ENCODE measurements at regions not wholly inside any gene's neighbourhood (a gene's known extent, or its start where the extent isn't known, plus 50 kb on each side); places are given as distances from the start of the nearest gene placed in this dataset.

DNA sequence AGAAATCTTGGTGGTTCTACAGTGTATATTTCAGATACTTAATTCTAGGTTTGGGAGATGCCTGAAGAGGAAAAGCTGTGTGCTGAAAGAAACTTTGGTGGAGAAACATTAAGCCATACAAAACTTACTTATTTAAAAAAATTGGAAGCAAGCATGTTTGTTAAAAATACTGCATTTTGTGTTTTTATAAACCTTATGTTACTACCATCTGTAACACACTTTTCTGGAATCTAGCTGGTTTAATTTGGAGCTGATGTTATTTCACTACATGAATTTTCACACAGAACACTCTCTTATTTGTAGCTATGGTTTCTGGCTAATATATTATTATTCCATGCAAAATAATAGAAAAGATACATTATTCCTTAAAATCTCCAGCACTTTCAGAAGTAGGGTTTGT is 710.7 kb downstream of the ADGRL2 start:
- DNase-seq = no peak

DNA sequence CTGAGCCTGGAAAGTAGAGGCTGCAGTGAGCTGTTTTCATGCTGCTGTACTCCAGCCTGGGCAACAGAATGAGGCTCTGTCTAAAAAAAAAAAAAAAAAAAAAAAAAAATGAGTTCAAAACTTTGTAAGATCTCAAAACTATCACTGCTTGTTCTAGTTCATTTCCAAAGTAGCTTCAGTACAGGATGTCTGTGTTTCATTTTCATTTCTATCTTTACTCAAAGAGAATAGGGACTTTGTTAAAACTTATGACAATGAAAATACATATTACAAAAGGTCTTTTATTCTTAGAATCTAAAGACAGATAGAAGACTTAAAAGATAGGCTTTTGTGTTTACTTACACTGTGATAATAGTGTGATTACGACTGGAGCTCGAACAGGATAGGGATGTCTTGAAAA is 709.7 kb downstream of the ADGRL2 start:
- DNase-seq = no peak

DNA sequence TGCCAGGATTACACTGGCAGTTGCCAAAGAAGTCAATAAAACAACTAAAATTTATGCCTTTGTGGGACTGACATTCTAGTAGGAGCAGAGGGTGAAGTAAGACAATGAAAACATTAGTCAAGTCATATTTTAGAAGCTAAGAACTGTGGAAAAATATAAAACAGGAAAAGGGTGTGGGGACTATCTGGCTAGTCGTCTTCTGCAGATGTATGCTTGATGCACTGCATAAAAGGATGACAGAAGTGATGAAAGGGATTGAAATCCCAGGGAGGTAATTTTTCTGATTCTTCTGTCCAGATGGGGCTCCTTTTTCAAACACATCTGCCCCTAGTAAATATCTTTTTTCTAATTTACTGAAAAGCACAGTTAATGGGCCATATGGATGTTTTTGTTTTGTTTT is 706.3 kb downstream of the ADGRL2 start:
- no peak for DNase-seq

DNA sequence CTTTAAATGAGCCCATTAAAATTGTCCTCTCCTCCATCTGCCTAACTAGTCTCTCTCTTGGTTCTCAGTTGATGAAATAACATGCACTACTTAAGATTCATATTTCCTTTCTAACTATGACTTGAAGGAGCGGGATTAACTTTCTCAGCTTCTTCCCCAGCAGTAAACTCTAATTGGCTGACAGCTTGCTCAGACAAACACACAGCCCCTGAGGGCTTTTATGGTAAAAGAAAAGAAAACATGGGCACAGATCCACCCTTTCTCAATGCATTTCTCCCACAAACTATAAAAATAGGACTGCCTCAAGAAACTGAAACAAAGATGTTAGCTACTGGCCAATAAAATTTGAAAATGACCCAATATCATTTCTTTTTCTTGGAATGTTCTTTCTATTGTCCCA is 703.1 kb downstream of the ADGRL2 start:
- no peak for DNase-seq

DNA sequence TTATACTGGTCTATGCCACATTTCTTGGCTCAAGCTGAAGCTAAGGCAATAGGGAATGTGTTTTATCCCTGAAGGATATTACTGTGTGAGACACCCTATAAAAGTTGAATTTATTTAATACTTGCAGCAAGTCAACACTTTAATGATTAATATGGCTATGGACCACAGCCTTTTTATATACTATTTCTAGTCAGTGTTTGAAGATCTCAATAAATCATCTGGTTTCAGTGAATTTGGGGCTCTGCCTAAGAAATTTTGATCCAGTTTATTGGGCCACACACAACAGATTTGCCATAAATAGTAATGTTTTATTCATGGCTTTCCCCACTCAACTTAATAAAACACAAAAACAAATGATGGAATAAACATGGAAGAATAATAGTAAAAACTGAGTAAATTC is 698.3 kb downstream of the ADGRL2 start:
- no peak for DNase-seq

DNA sequence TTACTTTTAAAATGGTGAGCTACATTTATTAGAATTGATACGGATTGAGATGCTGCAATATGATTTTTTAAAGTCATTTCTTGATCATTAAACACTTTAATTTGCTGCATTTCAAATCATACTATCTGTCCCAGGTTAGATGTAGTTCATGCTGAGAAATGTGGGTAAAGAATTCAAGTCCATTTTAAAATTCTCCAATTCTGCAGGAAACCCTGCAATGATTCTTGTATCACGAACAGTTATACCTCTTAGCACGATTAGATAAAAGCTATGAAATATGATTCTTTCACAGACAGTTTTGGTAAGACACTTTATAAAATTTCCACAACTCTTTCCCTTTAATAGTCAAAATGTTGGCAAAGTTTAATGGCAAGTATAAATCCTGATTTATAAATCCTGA is 693.4 kb downstream of the ADGRL2 start:
- no peak for DNase-seq

DNA sequence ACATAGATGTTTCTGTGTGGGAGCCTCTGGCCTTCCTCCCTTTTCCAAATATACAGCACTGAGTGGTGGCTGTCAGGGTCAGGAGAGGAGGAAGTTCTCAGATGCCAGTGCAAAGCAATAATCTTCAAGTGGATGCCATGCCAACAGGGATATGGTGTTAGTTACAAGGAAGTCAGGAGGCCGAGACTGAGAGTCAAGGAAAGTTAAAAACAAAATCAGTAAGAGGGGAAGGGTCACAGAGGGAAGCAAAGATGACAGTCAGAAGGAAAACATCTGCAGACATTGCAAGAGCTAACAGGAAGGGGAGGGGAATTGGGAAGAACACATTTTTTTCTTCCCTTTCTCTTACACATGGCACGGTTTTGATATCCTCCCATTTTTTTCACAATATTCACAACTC is 691.4 kb downstream of the ADGRL2 start:
- DNase-seq = no peak

DNA sequence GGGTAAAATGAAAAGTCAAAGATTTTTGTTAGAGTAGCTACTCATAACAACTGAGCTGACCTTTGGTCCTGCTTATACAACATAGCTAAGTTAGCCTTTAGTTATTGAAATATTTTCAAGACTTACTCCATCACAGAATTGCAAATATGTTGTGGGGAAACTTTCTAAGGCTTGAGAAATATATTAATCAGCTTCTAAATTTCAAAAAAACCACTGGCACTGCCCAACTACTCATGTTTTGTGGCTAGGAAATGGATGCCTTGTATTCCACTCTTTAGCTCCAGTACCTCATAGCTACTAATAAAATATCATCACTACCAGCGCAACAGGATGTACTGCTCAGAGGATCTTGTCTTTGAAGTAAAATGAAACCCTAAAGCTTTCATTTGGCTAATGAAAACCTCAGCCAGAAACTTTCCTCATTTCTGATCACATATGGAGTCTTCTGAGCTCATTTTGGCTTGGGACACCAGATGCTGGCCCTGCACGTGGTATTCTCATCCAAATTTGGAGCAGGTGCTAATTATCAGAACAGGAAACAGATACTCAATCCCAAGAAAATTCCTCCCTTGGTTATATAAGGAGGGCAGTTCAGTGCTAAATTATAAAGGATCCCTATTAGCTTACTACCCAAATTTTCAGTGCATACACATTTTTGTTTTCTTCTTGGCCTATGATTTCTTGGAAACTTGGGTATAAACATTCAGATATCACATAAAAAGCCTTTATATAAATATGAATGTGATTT is 690.7 kb downstream of the ADGRL2 start:
- no peak for DNase-seq

DNA sequence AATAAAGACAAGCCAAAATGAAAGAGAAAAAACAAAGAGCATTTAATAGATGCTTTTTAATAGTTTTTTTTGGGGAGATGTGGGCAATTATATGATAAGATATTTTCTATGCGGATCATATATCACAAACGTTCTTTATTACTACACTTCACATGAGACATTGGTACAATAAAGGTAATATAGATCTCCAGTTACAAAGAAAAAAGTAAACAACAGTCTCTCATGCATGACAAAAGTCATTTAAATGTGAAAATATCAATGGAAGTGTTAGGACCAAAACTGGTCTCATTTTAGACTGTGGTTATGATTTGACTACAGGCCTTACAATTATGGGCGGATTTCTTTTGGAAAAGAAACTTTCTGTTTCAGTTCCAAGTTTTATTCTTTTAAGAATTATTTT is 687.0 kb downstream of the ADGRL2 start:
- no peak for DNase-seq

DNA sequence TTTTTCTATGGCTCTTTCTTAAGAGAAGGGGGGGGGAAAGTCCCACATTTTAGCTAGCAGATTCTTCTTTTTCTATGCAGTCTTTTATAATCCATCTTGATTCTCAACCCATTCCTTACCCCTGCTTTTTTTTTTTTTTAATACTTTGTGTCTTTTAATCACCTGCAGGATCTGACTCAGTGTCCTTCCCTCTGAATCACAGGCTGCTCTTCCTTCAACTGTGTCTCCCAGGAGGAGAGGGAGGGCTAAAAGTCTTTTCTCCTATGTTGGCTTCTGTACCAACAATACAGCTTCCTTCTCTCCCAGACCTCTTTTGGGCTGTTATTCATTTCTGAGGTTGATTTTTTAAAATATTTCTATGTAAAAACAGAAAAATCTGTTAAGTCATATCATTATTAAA is 686.2 kb downstream of the ADGRL2 start:
- DNase-seq = no peak

DNA sequence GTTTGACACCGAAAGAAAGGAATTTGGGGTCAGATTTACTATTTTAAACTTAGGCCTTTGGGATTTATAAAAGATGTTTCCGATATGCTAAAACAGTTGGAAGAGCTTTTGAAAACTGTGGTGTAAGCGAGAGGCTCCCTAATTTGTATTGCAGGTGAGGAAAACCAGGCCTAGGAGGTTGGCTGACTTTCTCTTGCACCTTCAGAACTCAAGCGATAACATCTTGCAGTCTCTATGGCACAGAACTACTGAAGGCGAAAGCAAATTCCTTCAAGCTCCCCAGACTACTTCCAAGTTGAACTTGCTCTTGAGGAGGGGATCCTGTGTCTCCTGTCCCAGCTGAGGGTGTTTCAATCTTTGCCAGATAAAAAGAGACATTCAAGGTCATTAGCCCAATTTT is 685.7 kb downstream of the ADGRL2 start:
- no peak for DNase-seq

DNA sequence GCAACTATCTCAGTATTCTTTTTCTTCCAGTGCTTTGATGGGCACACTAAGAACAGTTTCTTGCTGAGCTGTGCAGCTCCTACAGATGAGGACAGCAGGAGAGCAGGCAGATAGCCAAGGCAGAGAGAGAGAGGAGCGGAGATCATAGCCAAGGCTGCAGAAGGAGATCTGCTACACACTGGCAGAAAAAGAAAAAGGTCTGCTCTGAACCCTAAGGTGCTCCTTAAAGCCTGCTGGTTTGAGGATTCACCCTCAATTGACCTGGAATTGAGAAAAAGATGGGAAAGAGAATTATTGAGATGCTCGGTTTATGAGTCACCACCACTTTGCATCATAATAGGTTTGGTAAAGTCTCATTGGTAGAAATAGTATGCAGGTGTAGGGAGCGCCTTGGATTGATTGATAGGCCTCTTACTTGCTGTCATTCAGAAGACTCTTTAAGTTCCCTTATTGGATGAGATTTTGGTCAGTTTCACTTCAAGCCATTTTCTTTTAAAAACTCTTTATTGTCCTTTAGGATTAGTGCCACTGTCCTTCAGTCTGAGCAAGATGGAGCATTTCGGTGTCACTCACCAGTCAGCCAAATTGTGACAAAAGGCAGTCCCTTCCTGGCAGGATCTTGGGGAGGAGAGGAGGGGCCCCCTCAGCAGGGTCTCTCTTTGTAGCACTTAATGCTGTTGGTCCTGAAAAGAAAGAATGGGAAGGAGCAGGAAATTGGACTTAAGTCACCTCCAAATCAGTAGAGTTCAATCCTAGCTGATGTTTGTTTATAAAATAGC is 685.0 kb downstream of the ADGRL2 start:
- DNase-seq = no peak

DNA sequence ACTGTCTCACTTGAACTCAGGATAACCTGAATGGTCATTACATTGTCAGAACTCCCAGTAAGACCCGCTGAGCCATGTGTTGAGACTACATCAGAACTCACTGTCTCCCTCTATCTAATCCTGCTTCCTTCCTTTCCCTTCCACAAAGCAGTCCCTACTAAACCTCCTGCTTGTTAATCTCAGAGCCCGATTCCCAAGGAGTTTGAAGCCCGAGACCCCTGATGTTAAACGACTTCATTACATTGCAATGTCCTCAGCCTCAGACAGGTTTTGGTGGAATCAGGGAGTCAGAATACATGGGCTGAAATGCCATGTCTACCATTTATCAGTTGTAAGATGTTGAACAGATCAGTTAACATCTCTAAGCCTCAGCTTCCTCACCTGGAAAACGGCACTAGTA is 682.4 kb downstream of the ADGRL2 start:
- no peak for DNase-seq

DNA sequence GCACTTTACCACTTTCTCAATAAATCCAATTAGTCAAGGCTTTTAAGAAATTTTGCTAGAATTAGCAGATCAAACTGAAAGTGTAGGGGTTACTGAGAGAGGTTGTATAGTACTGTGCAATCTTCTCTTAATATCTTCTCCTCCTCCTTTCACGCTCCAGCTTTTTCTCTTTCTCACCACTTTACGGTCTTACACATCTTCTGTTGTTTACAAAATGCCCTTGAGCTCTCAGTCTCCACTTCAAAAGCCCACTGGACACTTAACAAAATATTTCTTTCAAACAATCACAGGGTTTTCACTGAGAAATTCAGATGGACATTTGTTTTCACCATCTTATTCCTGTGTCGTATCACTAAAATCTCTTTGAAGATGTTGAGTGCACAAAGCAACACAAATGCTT is 678.2 kb downstream of the ADGRL2 start:
- no peak for DNase-seq

DNA sequence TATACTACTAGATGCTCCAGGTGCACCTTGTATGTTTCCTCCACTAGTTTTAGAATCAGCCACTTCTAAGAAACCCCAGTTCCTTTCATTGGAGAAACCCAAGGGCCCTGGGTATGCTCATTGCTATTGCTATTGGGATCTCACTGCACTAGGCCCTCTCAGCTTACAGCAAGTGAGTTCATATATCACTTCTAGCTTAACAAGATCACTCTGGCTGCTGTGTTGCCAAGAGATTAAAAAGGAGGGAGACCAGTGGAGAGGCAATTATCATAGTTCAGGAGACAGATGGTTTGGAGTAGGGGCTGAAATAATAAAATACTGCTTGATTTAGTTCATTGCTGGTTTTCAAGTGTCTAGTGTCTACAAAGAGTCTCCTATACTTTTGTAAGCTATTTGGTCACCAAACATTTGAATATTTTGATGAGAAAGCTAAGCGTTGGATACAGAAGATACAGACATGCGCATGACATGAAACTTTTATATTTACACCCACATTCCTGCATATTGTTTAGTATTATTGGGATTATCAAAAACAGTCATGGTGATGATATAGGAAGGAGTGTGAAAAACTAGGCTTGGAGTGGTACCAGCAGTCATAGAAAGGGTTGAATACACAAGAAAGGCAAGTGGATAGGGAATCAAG is 671.9 kb downstream of the ADGRL2 start:
- DNase-seq = no peak

DNA sequence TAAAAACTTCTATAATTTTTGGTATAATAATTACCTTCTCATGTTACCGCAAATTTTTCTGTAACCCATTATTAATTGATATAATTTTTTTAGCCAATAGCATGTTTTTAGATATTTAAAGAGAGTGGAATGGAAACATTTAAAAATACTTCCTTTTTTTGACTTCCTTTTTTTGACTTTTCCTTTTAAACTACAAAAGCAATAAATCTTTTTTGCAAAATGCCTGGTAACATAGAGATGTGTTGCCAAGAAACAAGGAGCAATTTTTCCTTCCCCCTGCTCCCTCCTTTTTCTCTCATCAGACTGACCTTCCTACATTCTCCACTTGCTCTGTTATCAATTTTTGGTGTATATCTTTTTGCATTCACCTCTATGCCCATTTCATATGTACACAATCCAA is 666.2 kb downstream of the ADGRL2 start:
- no peak for DNase-seq

DNA sequence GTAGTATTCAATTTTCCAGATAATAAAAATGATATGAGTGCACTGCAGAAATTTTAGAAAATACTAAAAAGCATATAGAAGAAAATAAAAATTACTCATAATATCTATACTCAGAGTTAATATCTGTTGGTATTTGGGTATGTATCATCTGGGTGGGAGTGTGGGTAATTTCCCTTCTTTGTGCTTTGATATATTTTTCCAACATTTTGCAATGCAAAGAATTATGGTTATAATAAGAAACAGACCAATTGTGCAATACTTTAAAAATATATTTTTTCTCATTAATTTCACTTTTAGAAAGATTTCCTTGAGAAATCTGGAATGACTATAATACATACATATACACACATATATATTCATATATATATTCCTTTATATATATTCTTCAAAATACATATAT is 665.7 kb downstream of the ADGRL2 start:
- DNase-seq = no peak

DNA sequence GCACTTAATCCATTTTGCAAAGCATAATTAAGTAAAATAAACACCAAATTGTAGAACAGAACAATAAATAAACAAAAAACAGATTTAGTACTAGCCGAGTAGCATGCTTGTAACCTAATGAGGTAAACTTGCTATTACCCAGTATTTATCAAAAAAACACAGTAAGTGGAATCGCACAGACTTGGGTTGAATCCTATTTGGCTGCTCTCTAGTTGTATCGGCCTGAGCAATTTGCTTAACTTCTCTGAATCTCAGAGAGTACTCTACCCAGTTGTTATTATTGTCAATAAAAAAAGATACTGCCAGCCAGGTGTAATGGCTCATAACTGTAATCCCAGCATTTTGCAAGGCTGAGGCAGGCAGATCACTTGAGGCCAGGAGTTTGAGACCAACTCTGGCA is 664.3 kb downstream of the ADGRL2 start:
- no peak for DNase-seq

DNA sequence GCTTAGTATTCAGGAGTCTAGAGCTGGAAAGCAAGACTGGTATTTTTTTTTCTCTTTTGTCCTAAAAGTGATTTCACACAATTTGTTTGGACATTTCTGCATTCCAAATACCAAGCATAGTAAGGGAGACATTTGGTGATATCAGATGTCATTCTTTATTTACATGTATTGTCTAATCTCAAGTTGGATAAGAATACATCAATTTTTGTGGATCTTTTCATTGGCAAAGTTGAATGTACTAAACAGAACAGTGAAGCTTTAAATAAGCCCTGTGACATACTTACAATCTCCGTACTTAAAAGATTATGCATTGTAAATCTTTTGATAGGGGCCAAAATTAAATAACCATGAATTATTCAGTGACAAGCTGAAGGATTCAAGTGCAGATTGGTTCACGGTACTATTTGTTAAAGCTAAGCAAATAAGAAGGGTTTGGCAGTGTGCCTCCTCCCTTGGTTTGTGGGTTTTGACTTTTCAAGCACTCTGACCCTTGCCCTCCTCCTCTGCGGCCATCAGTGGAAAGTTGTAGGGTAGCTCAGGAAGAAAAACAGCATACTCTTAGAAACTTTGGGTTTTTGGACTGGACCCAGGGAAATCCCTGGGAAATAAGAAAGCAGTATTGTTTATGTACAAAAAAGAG is 663.7 kb downstream of the ADGRL2 start:
- DNase-seq = no peak

DNA sequence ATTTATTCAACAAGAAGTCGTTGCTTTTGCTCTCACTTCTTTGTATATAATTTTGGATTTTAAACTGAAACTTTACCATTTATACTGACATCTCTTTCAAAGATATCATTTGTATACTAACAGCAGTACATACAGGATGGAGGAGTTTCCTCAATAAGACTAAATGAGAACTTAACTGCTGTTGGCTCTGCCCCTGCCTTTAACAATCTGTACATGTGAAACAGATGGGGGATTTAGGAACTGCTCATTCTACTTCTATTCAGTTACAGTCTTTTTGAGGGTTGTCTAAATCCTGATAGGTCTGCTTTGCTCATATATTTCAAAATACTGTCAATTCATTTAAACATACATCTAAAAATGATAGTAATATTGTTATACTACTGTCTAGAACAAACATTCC is 663.2 kb downstream of the ADGRL2 start:
- no peak for DNase-seq

DNA sequence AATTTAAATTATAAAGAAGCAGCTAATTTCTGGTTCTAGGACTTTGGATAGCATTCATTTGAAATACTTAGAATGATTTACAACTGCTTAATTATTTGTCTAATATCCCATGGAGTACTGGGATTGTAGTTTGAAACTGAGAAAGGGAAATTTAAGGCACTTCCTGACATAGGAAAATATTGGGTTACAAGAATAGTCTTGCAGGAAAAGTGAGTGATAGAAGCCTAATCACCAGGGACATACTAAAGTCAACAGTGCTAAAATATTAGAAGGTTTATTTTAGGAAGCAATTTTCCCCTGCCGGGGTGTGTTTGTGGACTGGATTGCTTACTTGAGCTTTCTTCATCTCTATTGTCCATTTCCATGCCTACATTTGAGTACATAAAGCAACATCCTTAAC is 661.6 kb downstream of the ADGRL2 start:
- no peak for DNase-seq

DNA sequence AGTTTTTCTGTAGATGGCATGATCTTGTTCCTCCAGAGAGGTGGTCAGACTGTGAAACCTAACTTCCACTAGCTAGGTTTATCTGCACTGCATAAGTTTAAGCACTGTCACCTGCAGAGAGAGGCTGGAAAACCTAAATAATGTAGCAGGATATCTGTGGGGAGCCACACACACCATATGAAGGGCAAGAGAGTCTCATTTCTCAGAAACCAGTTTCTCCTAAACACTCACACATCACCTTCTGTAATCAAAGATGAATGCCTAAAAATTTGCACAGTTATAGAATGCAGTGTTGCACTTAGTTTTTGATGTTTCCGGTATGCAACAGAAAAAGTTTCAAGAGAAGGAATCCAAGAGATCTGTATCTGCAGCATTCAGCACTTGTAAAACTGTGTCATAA is 654.6 kb downstream of the ADGRL2 start:
- DNase-seq = no peak

DNA sequence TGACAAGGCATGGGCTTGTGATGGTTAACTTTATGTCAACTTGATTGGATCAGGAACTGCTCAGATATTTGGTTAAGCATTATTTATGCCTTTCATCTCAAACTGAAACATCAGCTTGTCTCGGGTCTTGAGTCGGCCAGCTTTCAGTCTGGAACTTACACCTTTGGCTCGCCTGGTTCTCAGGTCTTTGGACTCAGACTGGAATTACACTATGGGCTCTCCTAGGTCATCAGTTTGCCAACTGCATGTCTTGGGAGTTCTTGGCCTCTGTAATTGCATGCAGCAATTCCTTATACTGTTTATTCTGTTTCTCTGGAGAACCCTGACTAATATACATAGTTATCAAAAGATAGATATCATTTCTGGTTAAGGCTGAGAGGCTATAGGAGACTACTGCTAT is 653.7 kb downstream of the ADGRL2 start:
- DNase-seq = no peak
